HG03103 (cell line): ENCODE measurements at regions not wholly inside any gene's neighbourhood (a gene's known extent, or its start where the extent isn't known, plus 50 kb on each side); places are given as distances from the start of the nearest gene placed in this dataset.

Source experiments
- ATAC-seq: cut with Tn5 transposase; IDR thresholded peaks from one replicate; pipeline ENCODE4 v1.9.1; 2021; ENCODE audit warnings: low read depth; ENCODE audit not compliant: unreplicated experiment

DNA sequence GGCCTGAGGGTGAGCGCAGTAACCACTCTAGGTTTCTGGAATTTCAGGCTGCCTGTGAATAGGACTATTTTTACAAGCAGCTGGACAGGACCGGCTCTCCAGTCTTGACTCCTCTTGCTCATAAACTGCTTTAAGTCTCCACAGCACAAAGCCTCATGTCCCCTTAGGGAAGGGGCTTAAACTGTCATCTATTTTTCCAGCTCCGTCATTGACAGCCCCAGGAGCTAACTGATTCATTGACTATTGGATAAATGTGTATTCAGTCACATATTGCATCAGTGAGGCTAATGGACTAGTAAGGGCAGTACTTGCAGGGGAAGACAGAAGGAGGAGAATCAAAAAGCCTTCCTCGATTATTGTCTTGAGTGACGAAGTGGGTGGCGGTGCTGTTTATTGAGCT is 719.4 kb upstream of the ADAMTS16 start:
- no peak for ATAC-seq

DNA sequence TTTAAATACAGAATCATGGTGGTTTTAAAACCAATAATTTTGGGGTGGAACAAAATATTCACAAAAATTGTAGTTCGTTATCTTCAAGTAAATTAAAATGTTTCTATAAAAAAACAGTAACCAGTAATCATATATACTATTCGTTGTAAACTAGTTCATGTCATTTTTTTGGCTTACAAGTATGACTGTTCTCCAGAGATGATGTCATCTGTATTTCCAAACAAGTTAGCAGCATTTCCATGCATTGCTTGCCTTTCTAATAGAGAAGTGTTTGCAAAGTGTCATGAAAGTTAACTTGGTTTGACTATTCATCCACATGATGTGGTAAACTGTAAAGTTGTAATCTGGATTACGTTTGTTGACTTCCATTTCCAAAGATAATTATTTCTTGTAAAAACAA is 717.9 kb upstream of the ADAMTS16 start:
- no peak for ATAC-seq

- no peak for ATAC-seq
These were observed 715.2 kb upstream of the ADAMTS16 start for GRCh38 chr5:4424895-4425294.

DNA sequence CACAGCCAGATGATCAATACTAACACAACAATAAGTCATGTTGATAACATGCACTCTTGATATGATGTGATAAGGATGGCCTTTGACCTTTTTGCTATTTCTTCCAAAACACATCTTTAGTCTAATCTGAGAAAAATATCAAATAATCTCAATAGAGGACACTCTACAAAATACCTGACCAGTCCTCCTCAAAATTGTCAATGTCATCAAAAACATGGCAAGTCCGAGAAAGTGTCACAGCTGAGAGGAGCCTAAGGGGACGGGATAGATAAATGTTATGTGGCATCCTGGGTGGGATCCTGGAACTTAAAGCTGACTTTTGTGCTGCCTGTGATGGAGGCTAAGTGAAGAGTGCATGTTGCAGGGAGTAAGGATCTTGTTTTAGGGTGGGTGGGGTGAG is 699.6 kb upstream of the ADAMTS16 start:
- no peak for ATAC-seq

DNA sequence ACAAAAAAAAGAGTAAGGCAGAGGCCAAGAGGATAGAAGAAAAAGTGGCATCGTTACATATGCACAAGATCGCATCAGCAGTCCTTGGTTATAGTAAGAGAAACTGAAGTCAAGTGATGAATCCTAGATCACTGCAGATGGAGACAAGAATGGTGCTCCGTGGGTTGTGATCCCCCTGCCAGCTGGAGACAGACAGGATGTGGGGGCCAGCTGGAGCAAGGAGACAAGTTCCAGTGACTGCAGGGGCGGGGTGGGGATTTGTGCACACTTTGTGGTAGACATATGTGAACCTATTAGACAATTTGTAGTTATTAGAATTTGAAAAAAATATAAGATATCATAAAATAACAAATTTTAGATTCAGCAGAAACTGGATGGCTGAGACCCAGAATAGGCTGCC is 697.9 kb upstream of the ADAMTS16 start:
- ATAC-seq: no peak

GRCh38 chr5:4447657-4448056 is 692.5 kb upstream of the ADAMTS16 start:
- no peak for ATAC-seq

- no peak for ATAC-seq
These were observed 686.5 kb upstream of the ADAMTS16 start for GRCh38 chr5:4453655-4454054.

GRCh38 chr5:4479426-4479825 is 660.7 kb upstream of the ADAMTS16 start:
- ATAC-seq: no peak

- no peak for ATAC-seq
These were observed 659.4 kb upstream of the ADAMTS16 start for GRCh38 chr5:4480528-4481349.

- ATAC-seq: no peak
These were observed 652.5 kb upstream of the ADAMTS16 start for GRCh38 chr5:4487581-4487980.

GRCh38 chr5:4511996-4512656 is 628.0 kb upstream of the ADAMTS16 start:
- no peak for ATAC-seq

GRCh38 chr5:4513381-4513780 is 626.7 kb upstream of the ADAMTS16 start:
- ATAC-seq: no peak

DNA sequence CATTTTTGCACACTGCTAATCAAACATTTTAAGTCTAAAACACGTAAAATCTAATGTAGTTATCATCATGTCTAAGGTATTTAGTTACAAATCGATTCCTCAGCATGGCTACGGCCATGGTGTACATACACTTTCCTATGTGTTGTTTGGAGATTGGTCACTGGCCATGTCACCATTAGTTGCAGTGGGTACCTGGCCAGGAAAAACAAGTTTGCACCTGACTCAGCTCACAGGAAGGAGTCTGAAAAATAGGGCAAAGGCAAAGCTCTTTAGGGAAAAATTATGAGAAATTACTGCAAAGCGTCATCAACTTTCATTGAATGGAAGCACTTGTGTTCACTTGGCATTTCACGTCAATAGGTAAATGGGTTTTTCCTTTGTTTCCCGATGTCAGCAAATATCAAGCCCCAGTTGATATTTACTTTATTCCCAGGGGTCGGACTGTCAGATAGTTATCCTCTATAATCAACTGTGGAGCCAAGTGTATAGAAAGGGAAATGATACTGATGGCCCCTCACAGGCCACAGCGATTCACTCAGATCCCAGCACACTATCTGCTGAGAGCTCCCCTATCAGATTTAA is 626.0 kb upstream of the ADAMTS16 start:
- ATAC-seq: no peak

DNA sequence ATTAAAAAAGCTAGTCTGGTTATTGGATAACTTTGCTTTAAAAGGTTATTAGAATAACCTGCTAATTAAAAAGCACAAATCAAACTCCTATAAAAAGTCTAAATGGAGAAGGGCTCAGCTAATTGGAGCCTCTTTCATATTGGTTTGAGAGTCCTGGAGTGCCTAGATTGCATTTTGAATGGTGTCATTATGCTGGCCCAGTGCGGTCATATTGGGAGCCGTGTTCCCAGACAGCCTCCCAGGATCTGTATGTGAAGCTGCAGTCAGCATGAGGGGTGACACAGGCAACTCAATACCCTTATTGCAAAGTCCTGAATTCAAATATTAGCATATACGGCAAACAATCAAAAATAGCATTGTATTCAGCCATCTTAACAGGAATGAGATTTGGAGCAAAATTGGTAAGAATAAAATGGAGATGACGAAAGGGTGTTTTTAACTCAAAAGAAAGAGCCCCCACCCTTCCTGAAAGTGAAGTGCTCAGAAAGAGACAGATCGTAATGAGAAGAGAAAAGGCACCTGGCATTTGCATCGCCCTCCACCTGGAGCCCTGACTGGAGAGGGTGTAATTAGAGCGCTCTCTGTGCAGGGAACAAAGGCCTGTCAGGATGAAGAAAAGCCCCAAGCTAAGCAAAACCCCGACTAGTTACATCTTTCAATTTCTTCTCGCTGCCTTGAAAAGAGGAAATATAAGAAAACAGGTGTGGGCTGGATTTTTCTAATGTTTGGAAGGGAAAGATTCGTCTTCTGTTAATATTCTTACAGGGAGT is 621.0 kb upstream of the ADAMTS16 start:
- no peak for ATAC-seq

GRCh38 chr5:4520559-4520958 is 619.6 kb upstream of the ADAMTS16 start:
- ATAC-seq: no peak

GRCh38 chr5:4523038-4523437 is 617.1 kb upstream of the ADAMTS16 start:
- no peak for ATAC-seq

DNA sequence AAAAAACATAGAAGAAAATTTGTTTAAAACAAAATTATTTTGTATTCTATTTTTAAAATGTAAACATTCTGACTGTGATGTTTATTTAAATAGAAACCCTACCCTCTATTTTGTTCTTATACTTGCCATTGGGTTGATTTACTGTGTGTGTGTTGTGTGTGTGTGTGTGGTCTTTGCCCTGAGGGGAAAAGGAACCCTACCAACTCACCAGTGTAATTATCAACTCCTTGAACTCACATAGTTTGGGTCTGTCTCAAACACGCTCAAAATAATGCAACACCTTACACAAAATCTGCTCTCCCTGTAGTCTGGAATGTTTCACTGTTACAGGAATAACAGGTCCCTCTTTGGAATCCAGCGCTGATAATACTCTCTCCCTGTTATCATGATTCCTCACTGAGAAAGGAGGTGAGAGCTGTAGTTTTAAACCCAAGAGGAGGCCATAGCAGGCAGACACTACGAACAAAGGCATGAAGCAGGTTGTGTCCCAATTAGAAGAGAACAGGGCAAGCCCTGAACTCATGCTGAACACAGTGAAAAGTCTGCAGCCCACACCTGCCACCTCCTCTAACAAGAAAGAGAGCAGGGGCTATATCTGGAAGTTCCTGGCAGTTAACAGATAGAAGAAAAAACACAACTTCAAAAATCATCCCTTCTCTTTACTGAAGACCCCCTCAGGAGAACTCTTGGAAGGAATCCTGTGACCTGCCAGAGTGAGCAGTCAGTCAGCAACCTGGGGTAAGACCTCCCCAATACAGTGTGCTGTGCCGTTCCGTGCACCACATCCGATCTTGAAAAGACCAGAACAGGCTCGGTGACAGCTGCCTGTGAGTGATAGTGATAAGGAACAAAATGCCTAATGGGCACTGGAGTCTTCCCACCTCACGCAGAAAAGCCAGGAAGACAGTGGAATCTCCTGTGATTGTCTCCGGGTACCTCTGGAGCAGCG is 608.1 kb upstream of the ADAMTS16 start:
- no peak for ATAC-seq

DNA sequence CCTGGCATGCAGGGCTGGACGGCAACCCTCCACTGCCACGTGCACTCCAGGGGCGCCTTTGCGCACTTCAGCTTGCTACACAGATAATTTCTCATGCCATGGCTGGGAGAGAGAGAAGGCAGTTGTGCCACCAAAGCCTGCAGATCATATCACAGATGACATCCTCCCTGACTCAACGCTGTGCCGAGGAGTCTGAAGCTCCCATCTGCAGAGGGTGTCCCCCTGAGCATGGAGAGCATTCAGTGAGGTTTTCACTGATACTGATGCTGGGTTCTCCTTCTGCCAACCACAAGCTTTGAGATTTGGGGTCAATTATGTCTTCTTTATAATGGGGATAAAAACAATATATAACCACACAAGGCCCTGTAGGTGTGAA is 607.4 kb upstream of the ADAMTS16 start:
- no peak for ATAC-seq

- no peak for ATAC-seq
These were observed 606.5 kb upstream of the ADAMTS16 start for GRCh38 chr5:4533457-4534105.

GRCh38 chr5:4537489-4537888 is 602.6 kb upstream of the ADAMTS16 start:
- ATAC-seq: no peak
